GM19035 (cell line): ENCODE measurements at regions not wholly inside any gene's neighbourhood (a gene's known extent, or its start where the extent isn't known, plus 50 kb on each side); places are given as distances from the start of the nearest gene placed in this dataset.
"Not testable (repeated sequence)": the region's sequence is repeated elsewhere in the genome, so short reads cannot be mapped to it uniquely, and the experiment has no call there.

Source experiments
- ATAC-seq: cut with Tn5 transposase; IDR thresholded peaks from one replicate; pipeline ENCODE4 v1.9.1; 2021; ENCODE audit not compliant: unreplicated experiment

- not testable (repeated sequence) for ATAC-seq
Measured at GRCh38 chr1:147348592-147348991, 106.1 kb downstream of the CHD1L start.

DNA sequence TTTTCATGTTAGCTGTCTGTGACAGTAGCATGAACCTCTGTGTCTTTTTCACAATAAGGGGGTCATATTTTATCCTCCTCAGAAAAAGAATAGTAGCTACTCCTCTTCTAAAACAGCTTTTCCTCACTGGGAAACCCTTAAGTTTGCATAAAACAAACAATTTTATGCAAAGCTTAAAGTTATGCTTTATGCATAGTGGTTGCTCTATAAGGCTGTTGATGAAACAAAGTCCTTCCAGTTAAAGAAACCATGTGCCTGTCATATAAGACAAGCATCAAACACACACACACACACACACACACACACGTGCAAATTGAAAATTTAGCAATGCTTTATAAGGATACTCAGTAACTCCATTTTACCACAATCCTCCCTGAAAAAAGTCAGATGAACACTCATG lies 107.0 kb downstream of the CHD1L start:
- no peak for ATAC-seq

GRCh38 chr1:147351140-147351835 lies 108.8 kb downstream of the CHD1L start:
- ATAC-seq, result no peak

GRCh38 chr1:147377263-147378246 lies 135.1 kb downstream of the CHD1L start:
- ATAC-seq, result no peak

GRCh38 chr1:147379889-147380288 lies 137.4 kb downstream of the CHD1L start:
- no peak for ATAC-seq

GRCh38 chr1:147384804-147385203 lies 142.3 kb downstream of the CHD1L start:
- no peak for ATAC-seq

GRCh38 chr1:147388969-147389368 lies 146.5 kb downstream of the CHD1L start:
- ATAC-seq, result no peak

DNA sequence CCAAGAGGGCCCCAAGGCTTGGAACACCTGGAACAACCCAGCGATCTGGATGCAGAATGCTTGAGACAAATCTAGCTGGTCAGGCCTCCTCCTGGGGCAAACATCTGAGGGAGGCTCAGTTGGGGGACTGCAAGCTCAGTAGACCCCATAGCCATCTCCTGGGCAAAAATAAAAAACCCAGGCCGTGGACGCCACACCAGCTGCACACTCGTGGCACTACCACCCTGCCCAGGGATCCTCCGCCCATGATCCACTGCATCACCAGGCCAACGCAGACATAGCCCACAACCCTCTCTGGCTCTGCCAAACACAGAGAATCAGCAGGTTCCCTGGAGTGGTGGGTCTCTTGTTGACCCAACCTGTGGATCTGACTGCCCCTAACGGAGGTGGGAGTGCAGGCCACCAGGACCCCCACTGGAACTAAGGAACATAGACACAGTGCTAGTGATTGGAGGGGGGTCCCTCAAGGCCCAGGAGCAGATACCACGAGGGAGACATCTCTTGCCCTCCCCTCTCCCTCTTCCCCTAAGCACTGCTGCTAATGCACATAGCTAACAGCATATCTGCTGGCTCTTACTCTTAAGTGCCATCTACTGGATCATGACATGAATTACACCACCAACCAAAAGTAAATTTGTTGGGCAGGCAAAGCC lies 147.2 kb downstream of the CHD1L start:
- ATAC-seq, result peak; percentile 65

- no peak for ATAC-seq
Measured at GRCh38 chr1:147390185-147390542, 147.7 kb downstream of the CHD1L start.

DNA sequence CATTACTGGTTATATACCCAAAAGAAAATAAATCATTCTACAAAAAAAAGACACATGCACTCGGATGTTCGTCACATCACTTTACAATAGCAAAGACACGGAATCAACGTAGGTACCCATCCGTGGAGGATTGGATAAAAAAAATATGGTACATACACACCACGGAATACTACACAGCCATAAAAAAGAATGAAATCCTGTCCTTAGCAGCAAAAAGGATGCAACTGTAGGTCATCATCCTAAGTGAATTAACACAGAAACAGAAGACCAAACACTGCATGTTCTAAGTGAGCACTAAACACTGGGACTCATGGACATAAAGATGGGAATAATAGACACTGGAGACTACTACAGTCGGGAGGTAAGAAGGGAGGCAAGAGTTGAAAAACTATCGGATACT lies 148.6 kb downstream of the CHD1L start:
- ATAC-seq, result no peak

- not testable (repeated sequence) for ATAC-seq
Measured at GRCh38 chr1:147402326-147403045, 138.8 kb upstream of the BCL9 start.

GRCh38 chr1:147404344-147404743 lies 137.0 kb upstream of the BCL9 start:
- ATAC-seq, result not testable (repeated sequence)

DNA sequence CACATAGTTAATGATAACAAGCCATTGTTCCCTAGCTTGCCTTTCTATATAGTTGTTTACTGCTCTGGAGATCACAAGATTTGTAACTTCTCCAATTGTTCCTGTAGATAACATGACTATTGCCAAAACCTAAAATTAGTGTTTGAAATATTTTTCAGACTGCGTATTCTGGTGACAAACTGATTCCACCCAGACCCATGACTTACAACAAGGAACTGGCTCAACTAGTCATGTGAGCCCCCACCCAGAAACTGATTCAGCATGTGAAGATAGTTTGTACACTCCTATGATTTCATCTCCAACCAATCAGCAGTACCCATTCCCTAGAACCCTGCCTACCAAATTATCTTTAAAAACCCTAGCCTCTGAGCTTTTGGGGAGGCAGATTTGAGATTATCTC lies 131.4 kb upstream of the BCL9 start:
- ATAC-seq, result no peak

GRCh38 chr1:147413110-147413605 lies 128.1 kb upstream of the BCL9 start:
- ATAC-seq, result no peak

DNA sequence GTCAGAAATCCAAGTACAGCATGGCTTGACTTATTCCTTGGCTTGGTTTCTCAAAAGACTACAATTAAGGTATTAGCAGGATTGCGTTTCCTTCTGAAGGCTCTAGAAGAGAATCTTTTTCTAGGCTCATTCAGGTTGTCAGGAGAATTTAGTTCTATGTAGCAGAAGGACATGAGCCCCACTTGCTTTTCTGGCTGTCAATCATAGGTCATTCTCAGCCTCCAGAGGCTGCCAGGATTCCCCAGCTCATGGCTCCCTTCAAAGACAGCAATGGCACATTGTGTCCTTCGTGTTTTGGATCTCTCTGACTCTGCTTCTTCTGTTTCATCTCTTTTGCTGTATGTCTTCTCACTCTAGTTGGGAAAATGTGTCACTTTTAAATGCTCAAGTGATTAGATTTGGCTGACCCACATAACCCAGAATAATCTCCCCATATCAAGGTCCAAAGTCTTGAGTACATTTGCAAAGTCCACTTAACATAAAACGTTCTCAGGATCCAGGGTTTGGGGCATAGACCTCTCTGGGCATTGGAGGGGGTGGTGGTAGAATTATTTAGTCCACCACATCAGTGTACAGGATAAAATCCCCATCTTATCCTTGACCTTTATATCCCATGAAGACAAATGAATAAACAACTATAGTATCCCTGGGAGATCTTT lies 126.7 kb upstream of the BCL9 start:
- ATAC-seq, result no peak

DNA sequence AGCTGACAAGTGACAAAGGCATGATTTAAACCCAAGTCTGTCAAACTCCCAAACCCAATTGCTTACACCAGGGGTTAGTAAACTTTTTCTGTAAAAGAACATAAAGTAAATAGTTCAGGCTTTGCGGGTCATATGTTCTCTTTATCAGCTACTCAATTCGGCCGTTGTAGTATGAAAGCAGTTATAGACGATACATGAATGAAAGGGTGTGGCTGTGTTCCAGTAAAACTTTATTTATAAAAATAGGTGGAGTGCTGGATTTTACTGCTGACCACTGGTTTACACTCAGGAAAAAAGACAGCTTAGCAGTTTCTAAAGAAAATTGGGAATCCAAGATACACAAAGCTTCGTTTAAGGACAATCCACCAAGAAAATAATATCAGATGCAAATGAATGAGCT lies 124.3 kb upstream of the BCL9 start:
- ATAC-seq, result no peak

DNA sequence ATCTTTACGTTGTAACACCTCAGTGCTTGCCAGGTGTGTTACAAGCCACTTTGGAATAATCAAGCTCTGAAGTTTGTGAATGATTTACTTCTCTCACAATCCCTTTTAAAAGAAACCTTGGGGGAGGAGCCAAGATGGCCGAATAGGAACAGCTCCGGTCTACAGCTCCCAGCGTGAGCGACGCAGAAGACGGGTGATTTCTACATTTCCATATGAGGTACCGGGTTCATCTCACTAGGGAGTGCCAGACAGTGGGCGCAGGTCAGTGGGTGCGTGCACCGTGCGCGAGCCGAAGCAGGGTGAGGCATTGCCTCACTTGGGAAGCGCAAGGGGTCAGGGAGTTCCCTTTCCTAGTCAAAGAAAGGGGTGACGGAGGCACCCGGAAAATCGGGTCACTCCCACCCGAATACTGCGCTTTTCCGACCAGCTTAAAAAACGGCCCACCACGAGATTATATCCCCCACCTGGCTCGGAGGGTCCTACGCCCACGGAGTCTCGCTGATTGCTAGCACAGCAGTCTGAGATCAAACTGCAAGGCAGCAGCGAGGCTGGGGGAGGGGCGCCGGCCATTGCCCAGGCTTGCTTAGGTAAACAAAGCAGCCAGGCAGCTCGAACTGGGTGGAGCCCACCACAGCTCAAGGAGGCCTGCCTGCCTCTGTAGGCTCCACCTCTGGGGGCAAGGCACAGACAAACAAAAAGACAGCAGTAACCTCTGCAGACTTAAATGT lies 118.0 kb upstream of the BCL9 start:
- not testable (repeated sequence) for ATAC-seq

- no peak for ATAC-seq
Measured at GRCh38 chr1:147434921-147435320, 106.4 kb upstream of the BCL9 start.

- ATAC-seq, result no peak
Measured at GRCh38 chr1:147444381-147444780, 96.9 kb upstream of the BCL9 start.

DNA sequence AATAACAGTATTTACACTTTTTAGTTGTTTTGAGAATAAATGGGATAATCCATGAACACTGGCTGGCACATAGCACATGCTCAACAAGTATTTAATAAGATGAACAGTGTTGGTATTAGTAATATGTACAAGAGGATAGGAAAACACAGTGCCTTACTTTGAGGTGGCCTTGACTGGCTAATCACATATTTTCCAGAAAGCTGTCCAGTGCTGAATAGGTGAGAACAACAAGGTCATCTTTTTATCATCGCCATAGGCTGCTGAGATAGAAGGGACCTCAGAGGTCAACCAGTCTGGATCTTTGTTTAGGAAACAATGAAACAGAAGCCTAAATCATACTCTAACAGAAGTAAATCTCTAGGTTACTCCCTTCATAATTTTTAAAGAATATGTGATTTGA lies 89.7 kb upstream of the BCL9 start:
- no peak for ATAC-seq
